ENCODE measurements at regions not wholly inside any gene's neighbourhood (a gene's known extent, or its start where the extent isn't known, plus 50 kb on each side); places are given as distances from the start of the nearest gene placed in this dataset.

- Histone ChIP-seq H3K36me3 (ENCODE audit: insufficient read depth, low read length) (no peaks in the 10 kb centered on the region), H3K9ac (ENCODE audit: low read length) (no peak overlapping the region), H3K4me3 (ENCODE audit: insufficient read depth, low read depth, low read length) (no peak overlapping the region), H3K4me2 (ENCODE audit: low read length) (no peak overlapping the region), H4K20me1 (ENCODE audit: insufficient read depth, low read length) (no peaks in the 10 kb centered on the region), H3K9me3 (ENCODE audit: insufficient read depth, low read depth, low read length) (peaks cover 2% of the 10 kb centered on the region), H2AFZ (ENCODE audit: low read depth, low read length) (no peak overlapping the region), H3K79me2 (ENCODE audit: insufficient read depth, low read length) (no peaks in the 10 kb centered on the region), H3K27ac (ENCODE audit: low read depth, low read length) (no peak overlapping the region), H3K4me1 (ENCODE audit: insufficient read depth, low read length) (no peaks in the 10 kb centered on the region), H3K27me3 (ENCODE audit: insufficient read depth, low read length) (peaks cover 5% of the 10 kb centered on the region)
- Mint-ChIP-seq H3K27ac (ENCODE audit: unreplicated experiment) (peak overlapping the region; percentile 50), H3K36me3 (ENCODE audit: low read depth, unreplicated experiment) (peaks cover 2% of the 10 kb centered on the region), H3K27me3 (ENCODE audit: low read depth, unreplicated experiment) (peaks cover 53% of the 10 kb centered on the region), H3K4me1 (ENCODE audit: low read depth, unreplicated experiment) (no peaks in the 10 kb centered on the region), H3K9me3 (ENCODE audit: unreplicated experiment) (no peaks in the 10 kb centered on the region), H3K4me3 (ENCODE audit: unreplicated experiment) (no peak overlapping the region)
- FAIRE-seq: no peak
- no peak for DNase-seq (ENCODE audit: low read depth)
- TF ChIP-seq CTCF (IDR thresholded peaks at IDR 0.05; ENCODE audit: insufficient read depth, low read depth, low read length) (no peak), EZH2 (IDR thresholded peaks at IDR 0.05; ENCODE audit: insufficient read depth, low read length) (no peak)
These were observed 84.0 kb upstream of the PRR20G start for GRCh38 chr3:127371846-127372245.

GRCh38 chr3:127371334-127371733 is 83.5 kb upstream of the PRR20G start:
- no peaks in the 10 kb centered on the region for H3K79me2 ChIP-seq (ENCODE audit: insufficient read depth, low read length)
- H3K27ac ChIP-seq (ENCODE audit: low read depth, low read length): no peak overlapping the region
- Mint-ChIP-seq H3K36me3 (ENCODE audit: low read depth, unreplicated experiment) (peaks cover 2% of the 10 kb centered on the region), H3K27me3 (ENCODE audit: low read depth, unreplicated experiment) (peaks cover 58% of the 10 kb centered on the region), H3K4me1 (ENCODE audit: low read depth, unreplicated experiment) (no peaks in the 10 kb centered on the region), H3K27ac (ENCODE audit: unreplicated experiment) (no peak overlapping the region), H3K9me3 (ENCODE audit: unreplicated experiment) (no peaks in the 10 kb centered on the region), H3K4me3 (ENCODE audit: unreplicated experiment) (no peak overlapping the region)
- DNase-seq (ENCODE audit: low read depth): no peak
- no peaks in the 10 kb centered on the region for H4K20me1 ChIP-seq (ENCODE audit: insufficient read depth, low read length)
- no peak overlapping the region for H2AFZ ChIP-seq (ENCODE audit: low read depth, low read length)
- H3K27me3 ChIP-seq (ENCODE audit: insufficient read depth, low read length): peaks cover 5% of the 10 kb centered on the region
- H3K4me1 ChIP-seq (ENCODE audit: insufficient read depth, low read length): no peaks in the 10 kb centered on the region
- no peaks in the 10 kb centered on the region for H3K9me3 ChIP-seq (ENCODE audit: insufficient read depth, low read depth, low read length)
- TF ChIP-seq CTCF (IDR thresholded peaks at IDR 0.05; ENCODE audit: insufficient read depth, low read depth, low read length) (no peak), EZH2 (IDR thresholded peaks at IDR 0.05; ENCODE audit: insufficient read depth, low read length) (no peak)
- H3K9ac ChIP-seq (ENCODE audit: low read length): no peak overlapping the region
- H3K4me3 ChIP-seq (ENCODE audit: insufficient read depth, low read depth, low read length): no peak overlapping the region
- no peaks in the 10 kb centered on the region for H3K36me3 ChIP-seq (ENCODE audit: insufficient read depth, low read length)
- H3K4me2 ChIP-seq (ENCODE audit: low read length): no peak overlapping the region
- no peak for FAIRE-seq

- no peak for FAIRE-seq
- Histone ChIP-seq H3K79me2 (ENCODE audit: insufficient read depth, low read length) (no peaks in the 10 kb centered on the region), H3K9ac (ENCODE audit: low read length) (no peak overlapping the region), H3K4me1 (ENCODE audit: insufficient read depth, low read length) (no peaks in the 10 kb centered on the region), H3K4me2 (ENCODE audit: low read length) (no peak overlapping the region), H3K9me3 (ENCODE audit: insufficient read depth, low read depth, low read length) (no peaks in the 10 kb centered on the region), H3K36me3 (ENCODE audit: insufficient read depth, low read length) (no peaks in the 10 kb centered on the region), H3K4me3 (ENCODE audit: insufficient read depth, low read depth, low read length) (no peak overlapping the region), H3K27me3 (ENCODE audit: insufficient read depth, low read length) (peaks cover 5% of the 10 kb centered on the region), H4K20me1 (ENCODE audit: insufficient read depth, low read length) (no peaks in the 10 kb centered on the region), H3K27ac (ENCODE audit: low read depth, low read length) (no peak overlapping the region), H2AFZ (ENCODE audit: low read depth, low read length) (no peak overlapping the region)
- no peaks in the 10 kb centered on the region for H3K4me1 Mint-ChIP-seq (ENCODE audit: low read depth, unreplicated experiment)
- H3K9me3 Mint-ChIP-seq (ENCODE audit: unreplicated experiment): no peaks in the 10 kb centered on the region
- peaks cover 2% of the 10 kb centered on the region for H3K36me3 Mint-ChIP-seq (ENCODE audit: low read depth, unreplicated experiment)
- no peak overlapping the region for H3K27ac Mint-ChIP-seq (ENCODE audit: unreplicated experiment)
- peaks cover 60% of the 10 kb centered on the region for H3K27me3 Mint-ChIP-seq (ENCODE audit: low read depth, unreplicated experiment)
- TF ChIP-seq CTCF (IDR thresholded peaks at IDR 0.05; ENCODE audit: insufficient read depth, low read depth, low read length) (no peak), EZH2 (IDR thresholded peaks at IDR 0.05; ENCODE audit: insufficient read depth, low read length) (no peak)
- DNase-seq (ENCODE audit: low read depth): no peak
- no peak overlapping the region for H3K4me3 Mint-ChIP-seq (ENCODE audit: unreplicated experiment)
These were observed 83.1 kb upstream of the PRR20G start for GRCh38 chr3:127370906-127371305.
